SK-N-SH (cell line): ENCODE measurements at regions not wholly inside any gene's neighbourhood (a gene's known extent, or its start where the extent isn't known, plus 50 kb on each side); places are given as distances from the start of the nearest gene placed in this dataset.

Experiments
- CTCF ChIA-PET: fragments of 300-600, 350-600 bp; formaldehyde crosslinking; extraction: SDS; loops from one replicate; lab custom pipeline; 2021; lab: Yijun Ruan, JAX
- POLR2A ChIA-PET: fragments of 350-600 bp; sonication (Branson Sonifier 250); formaldehyde crosslinking; extraction: SDS; loops from one replicate; lab custom pipeline; 2020; ENCODE audit warnings: antibody characterized with exemption, inconsistent platforms; lab: Yijun Ruan, JAX
- DNase-seq: peaks from one replicate; pipeline ENCODE4 v3.0.0; 2012
- H2AFZ ChIP-seq: fragments of 200-600 bp; sonication (generic); 2 replicates; pipeline ENCODE4 v1.8.1; 2016; ENCODE audit warnings: antibody characterized with exemption, mild to moderate bottlenecking, low read depth
- H3F3A ChIP-seq: fragments of 200-600 bp; sonication (generic); replicated peaks from 2 replicates; pipeline ENCODE3; 2016; ENCODE audit warnings: antibody characterized with exemption, mild to moderate bottlenecking; ENCODE audit not compliant: insufficient read depth
- H3K27ac ChIP-seq, 2 experiments: fragments of 200-500 bp in 1 of 2; fragments of 200-600 bp in 1 of 2; sonication (Bioruptor generic) in 1 of 2; sonication (generic), shearing (Covaris generic) in 1 of 2; 2 replicates each; pipeline versions ENCODE4 v1.5.1 to v1.6.1; 2014 to 2016; ENCODE audit warnings: low read depth in 2 of 2, inconsistent platforms in 1 of 2, low read length in 1 of 2, mild to moderate bottlenecking in 1 of 2, mixed read lengths in 1 of 2
- H3K27me3 ChIP-seq: fragments of 200-600 bp; sonication (generic), shearing (Covaris generic); 2 replicates; pipeline ENCODE4 v1.6.1; 2016; ENCODE audit warnings: mixed run types; ENCODE audit not compliant: insufficient read depth
- H3K36me3 ChIP-seq, 2 experiments: fragments of 200-500 bp in 1 of 2; fragments of 200-600 bp in 1 of 2; sonication (Bioruptor generic) in 1 of 2; sonication (generic) in 1 of 2; replicated peaks in 1 of 2; 2 replicates each; pipeline versions ENCODE3 to v1.5.1; 2014 to 2016; ENCODE audit warnings: low read length in 1 of 2, mild to moderate bottlenecking in 1 of 2; ENCODE audit not compliant: insufficient read depth in 2 of 2, control insufficient read depth in 1 of 2
- H3K4me1 ChIP-seq, 2 experiments: fragments of 200-500 bp in 1 of 2; fragments of 200-600 bp in 1 of 2; sonication (Bioruptor generic) in 1 of 2; sonication (generic), shearing (Covaris generic) in 1 of 2; 2 replicates each; pipeline versions ENCODE4 v1.5.1 to v1.6.1; 2014 to 2016; ENCODE audit warnings: low read depth in 1 of 2, low read length in 1 of 2, mixed run types in 1 of 2; ENCODE audit not compliant: insufficient read depth in 2 of 2, control insufficient read depth in 1 of 2
- H3K4me2 ChIP-seq: fragments of 200-600 bp; sonication (generic), shearing (Covaris generic); 2 replicates; pipeline ENCODE4 v1.6.1; 2017; ENCODE audit warnings: mixed run types
- H3K4me3 ChIP-seq, 2 experiments: fragments of 200-500 bp in 1 of 2; fragments of 200-600 bp in 1 of 2; sonication (Bioruptor generic) in 1 of 2; sonication (generic), shearing (Covaris generic) in 1 of 2; 2 replicates each; pipeline versions ENCODE4 v1.5.1 to v1.8.1; 2014 to 2016; ENCODE audit warnings: low read depth in 2 of 2, inconsistent platforms in 1 of 2, low read length in 1 of 2, mild to moderate bottlenecking in 1 of 2, mixed read lengths in 1 of 2, moderate library complexity in 1 of 2
- H3K79me2 ChIP-seq: fragments of 200-600 bp; sonication (generic); 2 replicates; pipeline ENCODE4 v1.8.1; 2017; ENCODE audit warnings: mild to moderate bottlenecking; ENCODE audit not compliant: insufficient read depth
- H3K9ac ChIP-seq: fragments of 200-600 bp; sonication (generic); 2 replicates; pipeline ENCODE4 v1.6.1; 2017; ENCODE audit warnings: mixed run types
- H3K9me2 ChIP-seq: fragments of 200-600 bp; sonication (generic); 2 replicates; pipeline ENCODE4 v1.6.1; 2017; ENCODE audit warnings: mixed run types
- H3K9me3 ChIP-seq: fragments of 200-600 bp; sonication (generic); 2 replicates; pipeline ENCODE4 v1.6.1; 2017; ENCODE audit warnings: mixed run types, mild to moderate bottlenecking, moderate library complexity
- H4K20me1 ChIP-seq: fragments of 200-600 bp; sonication (generic); 2 replicates; pipeline ENCODE4 v1.6.1; 2017; ENCODE audit warnings: mild to moderate bottlenecking, mixed run types; ENCODE audit not compliant: insufficient read depth
- CHD2 ChIP-seq: fragments of 150-350 bp; IDR thresholded peaks from 2 replicates; pipeline ENCODE4 v1.6.1; 2018; ENCODE audit warnings: low read length; ENCODE audit not compliant: partially characterized antibody
- CTCF ChIP-seq: fragments of 200-600 bp; sonication (generic); IDR thresholded peaks from 2 replicates; pipeline ENCODE4 v1.6.1; 2017; ENCODE audit warnings: antibody characterized with exemption, mild to moderate bottlenecking, moderate library complexity
- ELF1 ChIP-seq: IDR thresholded peaks from 2 replicates; pipeline ENCODE4 v1.4.0; 2012
- EP300 ChIP-seq, 2 experiments: IDR thresholded peaks; 2 replicates each; pipeline versions ENCODE4 v1.4.0 to v1.6.1; 2012; ENCODE audit warnings: borderline replicate concordance in 1 of 2, low read depth in 1 of 2, low read length in 1 of 2
- EZH2phosphoT487 ChIP-seq: fragments of 200-600 bp; sonication (generic); IDR thresholded peaks from 2 replicates; pipeline ENCODE4 v1.6.1; 2017; ENCODE audit warnings: low read depth, mixed run types, mild to moderate bottlenecking, antibody characterized with exemption, moderate library complexity, borderline replicate concordance
- IRF3 ChIP-seq: fragments of 150-350 bp; IDR thresholded peaks from 2 replicates; pipeline ENCODE4 v1.6.1; 2016; ENCODE audit warnings: mild to moderate bottlenecking, low read depth, low read length
- MAX ChIP-seq: IDR thresholded peaks from 2 replicates; pipeline ENCODE4 v1.4.0; 2012; ENCODE audit warnings: low read depth
- MXI1 ChIP-seq: IDR thresholded peaks from 2 replicates; pipeline ENCODE4 v1.6.1; 2012; ENCODE audit warnings: mild to moderate bottlenecking, low read depth, low read length, improper control_type of control experiment
- POLR2AphosphoS5 ChIP-seq: IDR thresholded peaks from 2 replicates; pipeline ENCODE4 v1.6.1; 2012; ENCODE audit warnings: low read depth, low read length
- RCOR1 ChIP-seq: fragments of 150-350 bp; IDR thresholded peaks from 2 replicates; pipeline ENCODE4 v1.6.1; 2017; ENCODE audit warnings: antibody characterized with exemption, low read length
- REST ChIP-seq: IDR thresholded peaks from 2 replicates; pipeline ENCODE4 v1.6.1; 2012; ENCODE audit warnings: mild to moderate bottlenecking, low read depth, low read length, moderate library complexity
- TEAD4 ChIP-seq: IDR thresholded peaks from 2 replicates; pipeline ENCODE4 v1.4.0; 2012; ENCODE audit warnings: mild to moderate bottlenecking, borderline replicate concordance; ENCODE audit not compliant: insufficient read depth
- USF1 ChIP-seq: IDR thresholded peaks from 2 replicates; pipeline ENCODE4 v1.4.0; 2012; ENCODE audit warnings: low read depth, borderline replicate concordance
- USF2 ChIP-seq: fragments of 150-350 bp; IDR thresholded peaks from 2 replicates; pipeline ENCODE4 v1.6.1; 2017; ENCODE audit warnings: antibody characterized with exemption, low read length, low read depth, borderline replicate concordance
- YY1 ChIP-seq: IDR thresholded peaks from 2 replicates; pipeline ENCODE4 v1.4.0; 2012; ENCODE audit warnings: low read depth, mild to moderate bottlenecking
- WGBS: methylation state at CpG from one replicate; pipeline ENCODE4 v1.1.6; 2017; ENCODE audit warnings: low lambda C conversion rate; 5-methylcytosine and 5-hydroxymethylcytosine counted together

- Histone ChIP-seq H3K27me3 (no peaks in the 10 kb centered on the region), H3K36me3 (no peaks in the 10 kb centered on the region), H3K9me3 (no peaks in the 10 kb centered on the region), H3F3A (no peaks in the 10 kb centered on the region), H4K20me1 (no peaks in the 10 kb centered on the region), H3K9me2 (no peaks in the 10 kb centered on the region), H3K9ac (no peak overlapping the region), H3K4me2 (no peak overlapping the region), H3K4me3 (no peak overlapping the region), H2AFZ (0 out of 2 replicates have a peak overlapping the region, but pooled peaks have one; percentile 9), H3K4me1 (no peaks in the 10 kb centered on the region; a peak in 2 of 4 replicates), H3K79me2 (no peaks in the 10 kb centered on the region), H3K27ac (peak overlapping the region in 1 of 2 experiments; percentile 34; a peak in 1 of 4 replicates)
- WGBS, result 82% methylated on average over 6 of the region's 6 CpGs
- ChIA-PET POLR2A (no interaction called here), CTCF (no interaction called here)
- no peak for TF ChIP-seq IRF3
- no peak for TF ChIP-seq POLR2AphosphoS5
- no peak for TF ChIP-seq USF2
- TF ChIP-seq TEAD4, result no peak
- TF ChIP-seq EP300 (IDR thresholded peaks at IDR 0.05; ENCODE audit: borderline replicate concordance in 1 of 2, low read depth in 1 of 2, low read length in 1 of 2), result no peak
- TF ChIP-seq USF1, result no peak
- TF ChIP-seq ELF1, result no peak
- no peak for TF ChIP-seq RCOR1
- no peak for TF ChIP-seq EZH2phosphoT487
- TF ChIP-seq CTCF, result no peak
- TF ChIP-seq MXI1, result no peak
- TF ChIP-seq CHD2, result no peak
- no peak for TF ChIP-seq MAX
- TF ChIP-seq REST, result no peak
- no peak for TF ChIP-seq YY1
- DNase-seq, result no peak
These were observed 393.9 kb upstream of the TCF4 start for GRCh38 chr18:55981712-55982475.
